GM23338 (cell line): ENCODE measurements at regions not wholly inside any gene's neighbourhood (a gene's known extent, or its start where the extent isn't known, plus 50 kb on each side); places are given as distances from the start of the nearest gene placed in this dataset.

Source experiments
- ATAC-seq: fragments of 200-7000 bp; cut with Tn5 transposase; 3 replicates; pipeline ENCODE4 v1.9.1; 2020
- DNase-seq: peaks from one replicate; pipeline ENCODE4 v3.0.0-alpha.2; 2015; ENCODE audit warnings: low spot score
- H2AFZ ChIP-seq: fragments of 200-600 bp; sonication (generic); 2 replicates; pipeline ENCODE4 v1.8.0; 2016; ENCODE audit warnings: antibody characterized with exemption, mild to moderate bottlenecking, moderate library complexity
- H3F3A ChIP-seq: fragments of 200-600 bp; sonication (generic); replicated peaks from 2 replicates; pipeline ENCODE4 v1.8.0; 2017; ENCODE audit warnings: antibody characterized with exemption, mixed run types, low read depth
- H3K27ac ChIP-seq: fragments of 200-600 bp; sonication (generic); 2 replicates; pipeline ENCODE4 v1.6.1; 2016; ENCODE audit warnings: low read depth
- H3K27me3 ChIP-seq: fragments of 200-600 bp; sonication (generic); 2 replicates; pipeline ENCODE4 v1.8.0; 2016; ENCODE audit warnings: mild to moderate bottlenecking, mixed run types, moderate library complexity; ENCODE audit not compliant: insufficient read depth
- H3K36me3 ChIP-seq: fragments of 200-600 bp; sonication (generic); 2 replicates; pipeline ENCODE4 v1.8.0; 2016; ENCODE audit warnings: mild to moderate bottlenecking; ENCODE audit not compliant: insufficient read depth
- H3K4me1 ChIP-seq: fragments of 200-600 bp; sonication (generic); 2 replicates; pipeline ENCODE4 v1.8.0; 2016; ENCODE audit warnings: mild to moderate bottlenecking, moderate library complexity; ENCODE audit not compliant: insufficient read depth
- H3K4me2 ChIP-seq: fragments of 200-600 bp; sonication (generic); 2 replicates; pipeline ENCODE4 v1.7.1; 2017; ENCODE audit warnings: mixed run types
- H3K4me3 ChIP-seq: fragments of 200-600 bp; sonication (generic); 2 replicates; pipeline ENCODE4 v1.6.1; 2016; ENCODE audit warnings: mixed run types
- H3K79me2 ChIP-seq: fragments of 200-600 bp; sonication (generic); replicated peaks from 2 replicates; pipeline ENCODE4 v1.8.0; 2017; ENCODE audit warnings: mild to moderate bottlenecking; ENCODE audit not compliant: insufficient read depth
- H3K9me2 ChIP-seq: fragments of 200-600 bp; sonication (generic); 2 replicates; pipeline ENCODE4 v1.8.0; 2017; ENCODE audit not compliant: insufficient read depth
- H4K20me1 ChIP-seq: fragments of 200-600 bp; sonication (generic); replicated peaks from 2 replicates; pipeline ENCODE4 v1.8.0; 2017; ENCODE audit warnings: mild to moderate bottlenecking; ENCODE audit not compliant: insufficient read depth
- H3K27ac Mint-ChIP-seq: 2 replicates; pipeline ENCODE4 v1.8.0; 2020; ENCODE audit warnings: inconsistent platforms, mild to moderate bottlenecking, moderate library complexity, mixed read lengths
- H3K27me3 Mint-ChIP-seq: 3 replicates; pipeline ENCODE4 v1.8.0; 2022; ENCODE audit warnings: low read depth, mild to moderate bottlenecking, moderate library complexity, mixed read lengths, inconsistent platforms; ENCODE audit not compliant: insufficient read depth, poor library complexity
- H3K36me3 Mint-ChIP-seq: 3 replicates; pipeline ENCODE4 v1.8.0; 2021; ENCODE audit warnings: low read depth, mild to moderate bottlenecking, inconsistent platforms, moderate library complexity, mixed read lengths
- H3K4me1 Mint-ChIP-seq: 3 replicates; pipeline ENCODE4 v1.8.0; 2020; ENCODE audit warnings: mild to moderate bottlenecking, inconsistent platforms, mixed read lengths
- H3K4me3 Mint-ChIP-seq: 3 replicates; pipeline ENCODE4 v1.8.0; 2021; ENCODE audit warnings: moderate library complexity, mild to moderate bottlenecking, inconsistent platforms, mixed read lengths
- H3K9me3 Mint-ChIP-seq: 3 replicates; pipeline ENCODE4 v1.8.0; 2020; ENCODE audit warnings: moderate library complexity, mild to moderate bottlenecking, inconsistent platforms, mixed read lengths
- CREB1 ChIP-seq: fragments of 250-450 bp; sonication (Bioruptor Pico); IDR thresholded peaks from 2 replicates; pipeline ENCODE4 v1.5.0; 2020; ENCODE audit warnings: low read depth, mild to moderate bottlenecking, moderate library complexity
- EZH2 ChIP-seq: fragments of 200-600 bp; sonication (generic); IDR thresholded peaks from one replicate; pipeline ENCODE4 v1.8.0; 2017; ENCODE audit warnings: antibody characterized with exemption, mild to moderate bottlenecking, low read depth; ENCODE audit not compliant: unreplicated experiment
- EZH2phosphoT487 ChIP-seq: fragments of 200-600 bp; sonication (generic); IDR thresholded peaks from one replicate; pipeline ENCODE4 v1.8.1; 2018; ENCODE audit warnings: antibody characterized with exemption; ENCODE audit not compliant: unreplicated experiment
- JUNB ChIP-seq: IDR thresholded peaks from one replicate; pipeline ENCODE4 v1.6.1; 2016; ENCODE audit warnings: antibody characterized with exemption; ENCODE audit not compliant: unreplicated experiment
- NANOG ChIP-seq: IDR thresholded peaks from 2 replicates; pipeline ENCODE4 v1.6.1; 2016; ENCODE audit warnings: antibody characterized with exemption, borderline replicate concordance
- POLR2AphosphoS5 ChIP-seq: IDR thresholded peaks from 2 replicates; pipeline ENCODE4 v1.6.1; 2016; ENCODE audit warnings: antibody characterized with exemption, low read depth
- STAT1 ChIP-seq: IDR thresholded peaks from one replicate; pipeline ENCODE4 v1.6.1; 2016; ENCODE audit warnings: antibody characterized with exemption; ENCODE audit not compliant: unreplicated experiment
- ZNF114 ChIP-seq: fragments of 250-450 bp; sonication (Bioruptor Pico); IDR thresholded peaks from 2 replicates; pipeline ENCODE4 v1.5.0; 2020; ENCODE audit warnings: mild to moderate bottlenecking, moderate library complexity
- ZNF331 ChIP-seq: fragments of 250-450 bp; sonication (Bioruptor Pico); IDR thresholded peaks from 2 replicates; pipeline ENCODE4 v1.5.0; 2020; ENCODE audit warnings: low read depth, mild to moderate bottlenecking, moderate library complexity
- TF ChIP-seq, protein P1 (sequence below): IDR thresholded peaks from one replicate; pipeline ENCODE4 v1.6.1; 2018; ENCODE audit warnings: antibody characterized with exemption; ENCODE audit not compliant: unreplicated experiment
- TF ChIP-seq, protein P2 (sequence below), 2 experiments: fragments of 200-600 bp in 1 of 2; sonication (generic) in 1 of 2; conservative IDR thresholded peaks; 2 replicates each; pipeline versions ENCODE4 v1.5.1 to v1.6.1; 2016 to 2017; ENCODE audit warnings: antibody characterized with exemption in 2 of 2, low read depth in 2 of 2, mild to moderate bottlenecking in 2 of 2, moderate library complexity in 1 of 2
- TF ChIP-seq, protein P3 (sequence below): fragments of 250-450 bp; sonication (Bioruptor Pico); IDR thresholded peaks from 2 replicates; pipeline ENCODE4 v1.5.0; 2020; ENCODE audit warnings: mild to moderate bottlenecking, moderate library complexity
- TF ChIP-seq, protein P4 (sequence below): IDR thresholded peaks from 2 replicates; pipeline ENCODE4 v1.6.1; 2016; ENCODE audit warnings: antibody characterized with exemption

DNA sequence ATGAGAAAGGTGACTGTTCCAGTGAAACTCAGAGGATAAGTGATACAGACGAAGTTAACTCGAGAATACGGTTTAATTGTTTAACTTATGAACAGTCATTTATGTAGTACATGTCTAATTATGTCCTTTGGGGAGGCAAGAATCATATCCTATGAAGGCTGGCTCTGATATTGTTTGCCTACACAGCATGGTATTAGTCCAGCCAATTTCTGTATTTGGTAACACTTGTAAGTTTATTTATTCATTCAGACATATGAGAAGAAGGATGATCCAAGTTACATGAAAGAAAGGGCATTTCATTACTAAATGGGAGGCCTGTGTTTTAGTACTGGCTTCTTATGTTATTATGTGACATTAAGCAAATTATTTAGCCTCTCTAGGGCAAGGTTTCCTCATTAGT is 199.7 kb downstream of the NNT start:
- H3K4me3 ChIP-seq = no peak overlapping the region
- no peaks in the 10 kb centered on the region for H3K79me2 ChIP-seq
- peaks cover 2% of the 10 kb centered on the region for H3K27me3 Mint-ChIP-seq
- no peak for ATAC-seq
- H3K4me1 Mint-ChIP-seq = peaks cover 8% of the 10 kb centered on the region
- H3K36me3 ChIP-seq = no peaks in the 10 kb centered on the region
- H3F3A ChIP-seq = no peaks in the 10 kb centered on the region
- H4K20me1 ChIP-seq = no peaks in the 10 kb centered on the region
- H2AFZ ChIP-seq = no peak overlapping the region
- DNase-seq = no peak
- no peaks in the 10 kb centered on the region for H3K4me1 ChIP-seq
- 0 out of 3 replicates have a peak, but pooled peaks cover 4% of the 10 kb centered on the region for H3K9me3 Mint-ChIP-seq
- H3K27me3 ChIP-seq = no peaks in the 10 kb centered on the region
- H3K4me3 Mint-ChIP-seq = no peak overlapping the region
- H3K9me2 ChIP-seq = peaks cover 8% of the 10 kb centered on the region
- no peak for TF ChIP-seq CREB1 (CRISPR knock-in tag)
- TF ChIP-seq EZH2phosphoT487 = no peak
- TF ChIP-seq, protein P1, sequence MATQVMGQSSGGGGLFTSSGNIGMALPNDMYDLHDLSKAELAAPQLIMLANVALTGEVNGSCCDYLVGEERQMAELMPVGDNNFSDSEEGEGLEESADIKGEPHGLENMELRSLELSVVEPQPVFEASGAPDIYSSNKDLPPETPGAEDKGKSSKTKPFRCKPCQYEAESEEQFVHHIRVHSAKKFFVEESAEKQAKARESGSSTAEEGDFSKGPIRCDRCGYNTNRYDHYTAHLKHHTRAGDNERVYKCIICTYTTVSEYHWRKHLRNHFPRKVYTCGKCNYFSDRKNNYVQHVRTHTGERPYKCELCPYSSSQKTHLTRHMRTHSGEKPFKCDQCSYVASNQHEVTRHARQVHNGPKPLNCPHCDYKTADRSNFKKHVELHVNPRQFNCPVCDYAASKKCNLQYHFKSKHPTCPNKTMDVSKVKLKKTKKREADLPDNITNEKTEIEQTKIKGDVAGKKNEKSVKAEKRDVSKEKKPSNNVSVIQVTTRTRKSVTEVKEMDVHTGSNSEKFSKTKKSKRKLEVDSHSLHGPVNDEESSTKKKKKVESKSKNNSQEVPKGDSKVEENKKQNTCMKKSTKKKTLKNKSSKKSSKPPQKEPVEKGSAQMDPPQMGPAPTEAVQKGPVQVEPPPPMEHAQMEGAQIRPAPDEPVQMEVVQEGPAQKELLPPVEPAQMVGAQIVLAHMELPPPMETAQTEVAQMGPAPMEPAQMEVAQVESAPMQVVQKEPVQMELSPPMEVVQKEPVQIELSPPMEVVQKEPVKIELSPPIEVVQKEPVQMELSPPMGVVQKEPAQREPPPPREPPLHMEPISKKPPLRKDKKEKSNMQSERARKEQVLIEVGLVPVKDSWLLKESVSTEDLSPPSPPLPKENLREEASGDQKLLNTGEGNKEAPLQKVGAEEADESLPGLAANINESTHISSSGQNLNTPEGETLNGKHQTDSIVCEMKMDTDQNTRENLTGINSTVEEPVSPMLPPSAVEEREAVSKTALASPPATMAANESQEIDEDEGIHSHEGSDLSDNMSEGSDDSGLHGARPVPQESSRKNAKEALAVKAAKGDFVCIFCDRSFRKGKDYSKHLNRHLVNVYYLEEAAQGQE = no peak
- TF ChIP-seq NANOG = no peak
- TF ChIP-seq, protein P2, sequence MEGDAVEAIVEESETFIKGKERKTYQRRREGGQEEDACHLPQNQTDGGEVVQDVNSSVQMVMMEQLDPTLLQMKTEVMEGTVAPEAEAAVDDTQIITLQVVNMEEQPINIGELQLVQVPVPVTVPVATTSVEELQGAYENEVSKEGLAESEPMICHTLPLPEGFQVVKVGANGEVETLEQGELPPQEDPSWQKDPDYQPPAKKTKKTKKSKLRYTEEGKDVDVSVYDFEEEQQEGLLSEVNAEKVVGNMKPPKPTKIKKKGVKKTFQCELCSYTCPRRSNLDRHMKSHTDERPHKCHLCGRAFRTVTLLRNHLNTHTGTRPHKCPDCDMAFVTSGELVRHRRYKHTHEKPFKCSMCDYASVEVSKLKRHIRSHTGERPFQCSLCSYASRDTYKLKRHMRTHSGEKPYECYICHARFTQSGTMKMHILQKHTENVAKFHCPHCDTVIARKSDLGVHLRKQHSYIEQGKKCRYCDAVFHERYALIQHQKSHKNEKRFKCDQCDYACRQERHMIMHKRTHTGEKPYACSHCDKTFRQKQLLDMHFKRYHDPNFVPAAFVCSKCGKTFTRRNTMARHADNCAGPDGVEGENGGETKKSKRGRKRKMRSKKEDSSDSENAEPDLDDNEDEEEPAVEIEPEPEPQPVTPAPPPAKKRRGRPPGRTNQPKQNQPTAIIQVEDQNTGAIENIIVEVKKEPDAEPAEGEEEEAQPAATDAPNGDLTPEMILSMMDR (conservative IDR thresholded peaks at IDR 0.05; ENCODE audit: low read depth in 2 of 2) = no peak
- TF ChIP-seq, protein P3, sequence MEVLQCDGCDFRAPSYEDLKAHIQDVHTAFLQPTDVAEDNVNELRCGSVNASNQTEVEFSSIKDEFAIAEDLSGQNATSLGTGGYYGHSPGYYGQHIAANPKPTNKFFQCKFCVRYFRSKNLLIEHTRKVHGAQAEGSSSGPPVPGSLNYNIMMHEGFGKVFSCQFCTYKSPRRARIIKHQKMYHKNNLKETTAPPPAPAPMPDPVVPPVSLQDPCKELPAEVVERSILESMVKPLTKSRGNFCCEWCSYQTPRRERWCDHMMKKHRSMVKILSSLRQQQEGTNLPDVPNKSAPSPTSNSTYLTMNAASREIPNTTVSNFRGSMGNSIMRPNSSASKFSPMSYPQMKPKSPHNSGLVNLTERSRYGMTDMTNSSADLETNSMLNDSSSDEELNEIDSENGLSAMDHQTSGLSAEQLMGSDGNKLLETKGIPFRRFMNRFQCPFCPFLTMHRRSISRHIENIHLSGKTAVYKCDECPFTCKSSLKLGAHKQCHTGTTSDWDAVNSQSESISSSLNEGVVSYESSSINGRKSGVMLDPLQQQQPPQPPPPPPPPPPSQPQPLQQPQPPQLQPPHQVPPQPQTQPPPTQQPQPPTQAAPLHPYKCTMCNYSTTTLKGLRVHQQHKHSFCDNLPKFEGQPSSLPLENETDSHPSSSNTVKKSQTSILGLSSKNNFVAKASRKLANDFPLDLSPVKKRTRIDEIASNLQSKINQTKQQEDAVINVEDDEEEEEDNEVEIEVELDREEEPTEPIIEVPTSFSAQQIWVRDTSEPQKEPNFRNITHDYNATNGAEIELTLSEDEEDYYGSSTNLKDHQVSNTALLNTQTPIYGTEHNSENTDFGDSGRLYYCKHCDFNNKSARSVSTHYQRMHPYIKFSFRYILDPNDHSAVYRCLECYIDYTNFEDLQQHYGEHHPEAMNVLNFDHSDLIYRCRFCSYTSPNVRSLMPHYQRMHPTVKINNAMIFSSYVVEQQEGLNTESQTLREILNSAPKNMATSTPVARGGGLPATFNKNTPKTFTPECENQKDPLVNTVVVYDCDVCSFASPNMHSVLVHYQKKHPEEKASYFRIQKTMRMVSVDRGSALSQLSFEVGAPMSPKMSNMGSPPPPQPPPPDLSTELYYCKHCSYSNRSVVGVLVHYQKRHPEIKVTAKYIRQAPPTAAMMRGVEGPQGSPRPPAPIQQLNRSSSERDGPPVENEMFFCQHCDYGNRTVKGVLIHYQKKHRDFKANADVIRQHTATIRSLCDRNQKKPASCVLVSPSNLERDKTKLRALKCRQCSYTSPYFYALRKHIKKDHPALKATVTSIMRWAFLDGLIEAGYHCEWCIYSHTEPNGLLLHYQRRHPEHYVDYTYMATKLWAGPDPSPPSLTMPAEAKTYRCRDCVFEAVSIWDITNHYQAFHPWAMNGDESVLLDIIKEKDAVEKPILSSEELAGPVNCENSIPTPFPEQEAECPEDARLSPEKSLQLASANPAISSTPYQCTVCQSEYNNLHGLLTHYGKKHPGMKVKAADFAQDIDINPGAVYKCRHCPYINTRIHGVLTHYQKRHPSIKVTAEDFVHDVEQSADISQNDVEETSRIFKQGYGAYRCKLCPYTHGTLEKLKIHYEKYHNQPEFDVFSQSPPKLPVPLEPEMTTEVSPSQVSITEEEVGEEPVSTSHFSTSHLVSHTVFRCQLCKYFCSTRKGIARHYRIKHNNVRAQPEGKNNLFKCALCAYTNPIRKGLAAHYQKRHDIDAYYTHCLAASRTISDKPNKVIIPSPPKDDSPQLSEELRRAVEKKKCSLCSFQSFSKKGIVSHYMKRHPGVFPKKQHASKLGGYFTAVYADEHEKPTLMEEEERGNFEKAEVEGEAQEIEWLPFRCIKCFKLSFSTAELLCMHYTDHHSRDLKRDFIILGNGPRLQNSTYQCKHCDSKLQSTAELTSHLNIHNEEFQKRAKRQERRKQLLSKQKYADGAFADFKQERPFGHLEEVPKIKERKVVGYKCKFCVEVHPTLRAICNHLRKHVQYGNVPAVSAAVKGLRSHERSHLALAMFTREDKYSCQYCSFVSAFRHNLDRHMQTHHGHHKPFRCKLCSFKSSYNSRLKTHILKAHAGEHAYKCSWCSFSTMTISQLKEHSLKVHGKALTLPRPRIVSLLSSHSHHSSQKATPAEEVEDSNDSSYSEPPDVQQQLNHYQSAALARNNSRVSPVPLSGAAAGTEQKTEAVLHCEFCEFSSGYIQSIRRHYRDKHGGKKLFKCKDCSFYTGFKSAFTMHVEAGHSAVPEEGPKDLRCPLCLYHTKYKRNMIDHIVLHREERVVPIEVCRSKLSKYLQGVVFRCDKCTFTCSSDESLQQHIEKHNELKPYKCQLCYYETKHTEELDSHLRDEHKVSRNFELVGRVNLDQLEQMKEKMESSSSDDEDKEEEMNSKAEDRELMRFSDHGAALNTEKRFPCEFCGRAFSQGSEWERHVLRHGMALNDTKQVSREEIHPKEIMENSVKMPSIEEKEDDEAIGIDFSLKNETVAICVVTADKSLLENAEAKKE (CRISPR knock-in tag) = no peak
- no peak for TF ChIP-seq JUNB
- no peak for TF ChIP-seq STAT1
- no peak for TF ChIP-seq EZH2
- TF ChIP-seq ZNF114 = no peak
- TF ChIP-seq ZNF331 (CRISPR knock-in tag) = no peak
- TF ChIP-seq POLR2AphosphoS5 = no peak
- TF ChIP-seq, protein P4, sequence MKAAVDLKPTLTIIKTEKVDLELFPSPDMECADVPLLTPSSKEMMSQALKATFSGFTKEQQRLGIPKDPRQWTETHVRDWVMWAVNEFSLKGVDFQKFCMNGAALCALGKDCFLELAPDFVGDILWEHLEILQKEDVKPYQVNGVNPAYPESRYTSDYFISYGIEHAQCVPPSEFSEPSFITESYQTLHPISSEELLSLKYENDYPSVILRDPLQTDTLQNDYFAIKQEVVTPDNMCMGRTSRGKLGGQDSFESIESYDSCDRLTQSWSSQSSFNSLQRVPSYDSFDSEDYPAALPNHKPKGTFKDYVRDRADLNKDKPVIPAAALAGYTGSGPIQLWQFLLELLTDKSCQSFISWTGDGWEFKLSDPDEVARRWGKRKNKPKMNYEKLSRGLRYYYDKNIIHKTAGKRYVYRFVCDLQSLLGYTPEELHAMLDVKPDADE = no peak
- H3K27ac ChIP-seq = no peak overlapping the region
- no peak overlapping the region for H3K4me2 ChIP-seq
- H3K27ac Mint-ChIP-seq = no peak overlapping the region
- no peaks in the 10 kb centered on the region for H3K36me3 Mint-ChIP-seq
